ENCODE measurements at regions not wholly inside any gene's neighbourhood (a gene's known extent, or its start where the extent isn't known, plus 50 kb on each side); places are given as distances from the start of the nearest gene placed in this dataset.

DNA sequence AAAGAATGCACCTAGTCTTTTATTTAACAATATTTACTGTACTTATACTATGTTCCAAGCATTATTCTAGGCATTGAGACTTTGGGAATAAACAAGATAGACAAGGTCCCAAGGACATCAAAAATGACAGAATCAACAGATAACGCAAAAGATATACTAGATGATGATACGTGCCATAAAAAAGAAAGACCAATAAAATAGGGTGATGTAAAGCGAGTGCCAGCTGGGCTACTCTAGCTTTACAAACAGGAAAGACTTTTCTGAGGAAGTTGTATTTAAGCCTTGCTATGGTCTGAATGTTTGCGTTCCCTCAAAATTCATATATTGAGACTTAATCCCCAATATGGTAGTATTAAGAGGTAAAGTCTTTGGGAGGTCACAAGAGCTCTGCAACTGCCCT lies 310.2 kb upstream of the RGMB start:
- TF ChIP-seq, protein P1, sequence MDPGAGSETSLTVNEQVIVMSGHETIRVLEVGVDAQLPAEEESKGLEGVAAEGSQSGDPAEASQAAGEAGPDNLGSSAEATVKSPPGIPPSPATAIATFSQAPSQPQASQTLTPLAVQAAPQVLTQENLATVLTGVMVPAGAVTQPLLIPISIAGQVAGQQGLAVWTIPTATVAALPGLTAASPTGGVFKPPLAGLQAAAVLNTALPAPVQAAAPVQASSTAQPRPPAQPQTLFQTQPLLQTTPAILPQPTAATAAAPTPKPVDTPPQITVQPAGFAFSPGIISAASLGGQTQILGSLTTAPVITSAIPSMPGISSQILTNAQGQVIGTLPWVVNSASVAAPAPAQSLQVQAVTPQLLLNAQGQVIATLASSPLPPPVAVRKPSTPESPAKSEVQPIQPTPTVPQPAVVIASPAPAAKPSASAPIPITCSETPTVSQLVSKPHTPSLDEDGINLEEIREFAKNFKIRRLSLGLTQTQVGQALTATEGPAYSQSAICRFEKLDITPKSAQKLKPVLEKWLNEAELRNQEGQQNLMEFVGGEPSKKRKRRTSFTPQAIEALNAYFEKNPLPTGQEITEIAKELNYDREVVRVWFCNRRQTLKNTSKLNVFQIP (CRISPR knock-in tag; IDR thresholded peaks at IDR 0.05; ENCODE audit: borderline replicate concordance, low read depth), result no peak
- TF ChIP-seq ZNF70 (CRISPR knock-in tag; IDR thresholded peaks at IDR 0.05), result no peak
- TF ChIP-seq OSR1 (CRISPR knock-in tag; IDR thresholded peaks at IDR 0.05), result no peak
- TF ChIP-seq, protein P2, sequence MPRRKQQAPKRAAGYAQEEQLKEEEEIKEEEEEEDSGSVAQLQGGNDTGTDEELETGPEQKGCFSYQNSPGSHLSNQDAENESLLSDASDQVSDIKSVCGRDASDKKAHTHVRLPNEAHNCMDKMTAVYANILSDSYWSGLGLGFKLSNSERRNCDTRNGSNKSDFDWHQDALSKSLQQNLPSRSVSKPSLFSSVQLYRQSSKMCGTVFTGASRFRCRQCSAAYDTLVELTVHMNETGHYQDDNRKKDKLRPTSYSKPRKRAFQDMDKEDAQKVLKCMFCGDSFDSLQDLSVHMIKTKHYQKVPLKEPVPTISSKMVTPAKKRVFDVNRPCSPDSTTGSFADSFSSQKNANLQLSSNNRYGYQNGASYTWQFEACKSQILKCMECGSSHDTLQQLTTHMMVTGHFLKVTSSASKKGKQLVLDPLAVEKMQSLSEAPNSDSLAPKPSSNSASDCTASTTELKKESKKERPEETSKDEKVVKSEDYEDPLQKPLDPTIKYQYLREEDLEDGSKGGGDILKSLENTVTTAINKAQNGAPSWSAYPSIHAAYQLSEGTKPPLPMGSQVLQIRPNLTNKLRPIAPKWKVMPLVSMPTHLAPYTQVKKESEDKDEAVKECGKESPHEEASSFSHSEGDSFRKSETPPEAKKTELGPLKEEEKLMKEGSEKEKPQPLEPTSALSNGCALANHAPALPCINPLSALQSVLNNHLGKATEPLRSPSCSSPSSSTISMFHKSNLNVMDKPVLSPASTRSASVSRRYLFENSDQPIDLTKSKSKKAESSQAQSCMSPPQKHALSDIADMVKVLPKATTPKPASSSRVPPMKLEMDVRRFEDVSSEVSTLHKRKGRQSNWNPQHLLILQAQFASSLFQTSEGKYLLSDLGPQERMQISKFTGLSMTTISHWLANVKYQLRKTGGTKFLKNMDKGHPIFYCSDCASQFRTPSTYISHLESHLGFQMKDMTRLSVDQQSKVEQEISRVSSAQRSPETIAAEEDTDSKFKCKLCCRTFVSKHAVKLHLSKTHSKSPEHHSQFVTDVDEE (CRISPR knock-in tag; IDR thresholded peaks at IDR 0.05), result no peak
- no peak for TF ChIP-seq SNAI2 (CRISPR knock-in tag; IDR thresholded peaks at IDR 0.05)
- TF ChIP-seq ZFP3 (CRISPR knock-in tag; IDR thresholded peaks at IDR 0.05), result no peak
- TF ChIP-seq ARNTL (CRISPR knock-in tag; IDR thresholded peaks at IDR 0.05; ENCODE audit: borderline replicate concordance, low read depth), result no peak
- no peak for TF ChIP-seq PPARA (CRISPR knock-in tag; IDR thresholded peaks at IDR 0.05; ENCODE audit: borderline replicate concordance)
- TF ChIP-seq ISL1 (CRISPR knock-in tag; IDR thresholded peaks at IDR 0.05), result no peak
- no peak for TF ChIP-seq ZC3H10 (CRISPR knock-in tag; IDR thresholded peaks at IDR 0.05)
- TF ChIP-seq, protein P3, sequence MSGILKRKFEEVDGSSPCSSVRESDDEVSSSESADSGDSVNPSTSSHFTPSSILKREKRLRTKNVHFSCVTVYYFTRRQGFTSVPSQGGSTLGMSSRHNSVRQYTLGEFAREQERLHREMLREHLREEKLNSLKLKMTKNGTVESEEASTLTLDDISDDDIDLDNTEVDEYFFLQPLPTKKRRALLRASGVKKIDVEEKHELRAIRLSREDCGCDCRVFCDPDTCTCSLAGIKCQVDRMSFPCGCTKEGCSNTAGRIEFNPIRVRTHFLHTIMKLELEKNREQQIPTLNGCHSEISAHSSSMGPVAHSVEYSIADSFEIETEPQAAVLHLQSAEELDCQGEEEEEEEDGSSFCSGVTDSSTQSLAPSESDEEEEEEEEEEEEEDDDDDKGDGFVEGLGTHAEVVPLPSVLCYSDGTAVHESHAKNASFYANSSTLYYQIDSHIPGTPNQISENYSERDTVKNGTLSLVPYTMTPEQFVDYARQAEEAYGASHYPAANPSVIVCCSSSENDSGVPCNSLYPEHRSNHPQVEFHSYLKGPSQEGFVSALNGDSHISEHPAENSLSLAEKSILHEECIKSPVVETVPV (CRISPR knock-in tag; IDR thresholded peaks at IDR 0.05), result no peak
- TF ChIP-seq BACH2 (CRISPR knock-in tag; IDR thresholded peaks at IDR 0.05; ENCODE audit: borderline replicate concordance), result no peak
- no peak for TF ChIP-seq ZFP30 (CRISPR knock-in tag; IDR thresholded peaks at IDR 0.05)
- no peak for TF ChIP-seq TOX (CRISPR knock-in tag; IDR thresholded peaks at IDR 0.05; ENCODE audit: borderline replicate concordance)
- TF ChIP-seq ZNF565 (CRISPR knock-in tag; conservative IDR thresholded peaks at IDR 0.05; ENCODE audit: low read depth), result no peak
- TF ChIP-seq, protein P4, sequence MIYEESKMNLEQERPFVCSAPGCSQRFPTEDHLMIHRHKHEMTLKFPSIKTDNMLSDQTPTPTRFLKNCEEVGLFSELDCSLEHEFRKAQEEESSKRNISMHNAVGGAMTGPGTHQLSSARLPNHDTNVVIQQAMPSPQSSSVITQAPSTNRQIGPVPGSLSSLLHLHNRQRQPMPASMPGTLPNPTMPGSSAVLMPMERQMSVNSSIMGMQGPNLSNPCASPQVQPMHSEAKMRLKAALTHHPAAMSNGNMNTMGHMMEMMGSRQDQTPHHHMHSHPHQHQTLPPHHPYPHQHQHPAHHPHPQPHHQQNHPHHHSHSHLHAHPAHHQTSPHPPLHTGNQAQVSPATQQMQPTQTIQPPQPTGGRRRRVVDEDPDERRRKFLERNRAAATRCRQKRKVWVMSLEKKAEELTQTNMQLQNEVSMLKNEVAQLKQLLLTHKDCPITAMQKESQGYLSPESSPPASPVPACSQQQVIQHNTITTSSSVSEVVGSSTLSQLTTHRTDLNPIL (CRISPR knock-in tag; IDR thresholded peaks at IDR 0.05; ENCODE audit: low read depth), result no peak
- no peak for TF ChIP-seq ZNF8 (CRISPR knock-in tag; IDR thresholded peaks at IDR 0.05)
- TF ChIP-seq ESRRG (CRISPR knock-in tag; IDR thresholded peaks at IDR 0.05), result no peak
- TF ChIP-seq, protein P5, sequence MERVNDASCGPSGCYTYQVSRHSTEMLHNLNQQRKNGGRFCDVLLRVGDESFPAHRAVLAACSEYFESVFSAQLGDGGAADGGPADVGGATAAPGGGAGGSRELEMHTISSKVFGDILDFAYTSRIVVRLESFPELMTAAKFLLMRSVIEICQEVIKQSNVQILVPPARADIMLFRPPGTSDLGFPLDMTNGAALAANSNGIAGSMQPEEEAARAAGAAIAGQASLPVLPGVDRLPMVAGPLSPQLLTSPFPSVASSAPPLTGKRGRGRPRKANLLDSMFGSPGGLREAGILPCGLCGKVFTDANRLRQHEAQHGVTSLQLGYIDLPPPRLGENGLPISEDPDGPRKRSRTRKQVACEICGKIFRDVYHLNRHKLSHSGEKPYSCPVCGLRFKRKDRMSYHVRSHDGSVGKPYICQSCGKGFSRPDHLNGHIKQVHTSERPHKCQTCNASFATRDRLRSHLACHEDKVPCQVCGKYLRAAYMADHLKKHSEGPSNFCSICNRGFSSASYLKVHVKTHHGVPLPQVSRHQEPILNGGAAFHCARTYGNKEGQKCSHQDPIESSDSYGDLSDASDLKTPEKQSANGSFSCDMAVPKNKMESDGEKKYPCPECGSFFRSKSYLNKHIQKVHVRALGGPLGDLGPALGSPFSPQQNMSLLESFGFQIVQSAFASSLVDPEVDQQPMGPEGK (CRISPR knock-in tag; IDR thresholded peaks at IDR 0.05; ENCODE audit: borderline replicate concordance), result no peak
- ATAC-seq, result no peak

DNA sequence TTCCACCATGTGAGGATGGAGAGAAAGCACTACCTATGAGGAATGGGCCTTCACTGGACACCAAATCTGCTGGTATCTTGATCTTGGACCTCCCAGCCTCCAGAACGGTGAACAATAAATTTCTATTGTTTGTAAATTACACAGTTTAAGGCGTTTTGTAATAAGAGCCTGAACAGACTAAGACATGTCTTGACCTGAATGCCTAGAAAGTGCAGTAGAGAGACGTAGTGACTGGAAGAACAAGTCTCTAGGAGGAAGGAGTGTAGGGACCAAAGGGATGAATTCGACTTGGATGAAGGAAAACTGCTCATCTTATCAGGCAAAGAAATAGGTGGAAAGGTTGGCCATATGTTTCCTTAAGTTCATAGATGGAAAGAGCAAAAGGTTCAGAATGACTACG lies 309.8 kb upstream of the RGMB start:
- no peak for TF ChIP-seq GLIS3 (CRISPR knock-in tag; IDR thresholded peaks at IDR 0.05)
- no peak for TF ChIP-seq OSR1 (CRISPR knock-in tag; IDR thresholded peaks at IDR 0.05)
- no peak for TF ChIP-seq SNAI2 (CRISPR knock-in tag; IDR thresholded peaks at IDR 0.05)
- TF ChIP-seq PPARA (CRISPR knock-in tag; IDR thresholded peaks at IDR 0.05; ENCODE audit: borderline replicate concordance), result no peak
- no peak for TF ChIP-seq ARNTL (CRISPR knock-in tag; IDR thresholded peaks at IDR 0.05; ENCODE audit: borderline replicate concordance, low read depth)
- no peak for TF ChIP-seq ISL1 (CRISPR knock-in tag; IDR thresholded peaks at IDR 0.05)
- no peak for TF ChIP-seq BACH2 (CRISPR knock-in tag; IDR thresholded peaks at IDR 0.05; ENCODE audit: borderline replicate concordance)
- ATAC-seq, result no peak

DNA sequence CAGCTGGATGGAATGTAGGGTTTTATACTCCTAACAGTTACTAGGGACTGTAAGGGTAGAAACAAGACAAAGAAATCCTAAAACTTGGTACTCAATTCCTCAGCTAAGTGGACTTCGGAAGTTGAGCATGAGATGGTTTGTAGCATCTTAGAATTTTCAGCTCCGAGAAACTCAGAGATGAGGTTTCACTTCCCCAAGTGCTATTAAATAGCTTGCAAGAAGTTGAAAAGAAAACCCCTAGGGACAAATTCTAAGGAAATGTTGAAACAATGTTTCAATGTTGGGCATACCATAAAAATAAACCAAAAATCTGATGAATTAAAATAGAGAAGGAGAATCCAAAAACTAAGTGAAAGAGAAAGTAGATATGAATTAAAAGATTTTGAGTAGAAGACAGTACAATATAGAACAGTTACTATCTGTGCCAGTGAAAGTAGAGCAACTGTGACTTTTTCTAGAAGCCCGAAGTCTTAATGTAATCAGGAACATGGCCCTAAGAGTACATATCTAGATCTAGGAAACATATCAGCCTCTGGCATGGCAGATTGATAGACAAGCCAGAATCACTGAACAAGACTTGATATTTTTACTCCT lies 308.6 kb upstream of the RGMB start:
- TF ChIP-seq, protein P5 (CRISPR knock-in tag; IDR thresholded peaks at IDR 0.05; ENCODE audit: borderline replicate concordance), result no peak
- no peak for TF ChIP-seq ZFP3 (CRISPR knock-in tag; IDR thresholded peaks at IDR 0.05)
- no peak for TF ChIP-seq GLIS3 (CRISPR knock-in tag; IDR thresholded peaks at IDR 0.05)
- no peak for TF ChIP-seq CSDC2 (CRISPR knock-in tag; IDR thresholded peaks at IDR 0.05)
- TF ChIP-seq ZFP30 (CRISPR knock-in tag; IDR thresholded peaks at IDR 0.05), result no peak
- TF ChIP-seq SNAI2 (CRISPR knock-in tag; IDR thresholded peaks at IDR 0.05), result no peak
- no peak for TF ChIP-seq ZNF70 (CRISPR knock-in tag; IDR thresholded peaks at IDR 0.05)
- TF ChIP-seq, protein P4 (CRISPR knock-in tag; IDR thresholded peaks at IDR 0.05; ENCODE audit: low read depth), result no peak
- no peak for TF ChIP-seq ARNTL (CRISPR knock-in tag; IDR thresholded peaks at IDR 0.05; ENCODE audit: borderline replicate concordance, low read depth)
- ATAC-seq, result no peak
